ENCODE measurements at regions not wholly inside any gene's neighbourhood (a gene's known extent, or its start where the extent isn't known, plus 50 kb on each side); places are given as distances from the start of the nearest gene placed in this dataset.

DNA sequence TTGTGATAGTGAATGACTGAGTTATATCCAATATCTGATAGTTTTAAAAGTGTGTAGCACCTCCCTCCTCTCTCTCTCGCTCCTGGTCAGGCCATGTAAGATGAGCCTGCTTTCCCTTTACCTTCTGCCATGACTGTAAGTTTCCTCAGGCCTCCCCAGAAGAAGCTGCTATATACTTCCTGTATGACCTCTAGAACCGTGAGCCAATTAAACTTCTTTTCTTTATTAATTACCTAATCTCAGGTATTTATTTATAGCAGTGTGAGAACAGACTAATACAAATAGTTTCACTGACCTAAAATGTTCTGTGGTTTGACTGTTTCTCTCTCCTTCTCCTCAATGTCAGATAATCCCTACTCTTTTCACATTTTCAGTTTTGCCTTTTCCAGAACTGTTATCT is 321.3 kb upstream of the MBL2 start:
- intact Hi-C loops (cut with DNase I), result no loop called here
- ATAC-seq, result no peak
- DNase-seq, result no peak
- Histone ChIP-seq H3K9me3 (no peaks in the 10 kb centered on the region), H3K4me3 (no peak overlapping the region), H3K36me3 (replicated peaks in 1 of 2; ENCODE audit: insufficient read depth in 1 of 2, low read depth in 2 of 2) (no peaks in the 10 kb centered on the region), H3K27me3 (no peaks in the 10 kb centered on the region), H3K4me1 (no peaks in the 10 kb centered on the region), H3K27ac (no peak overlapping the region)
- WGBS, 2 donors, result 79 to 80% methylated on average over 2 of the region's 2 CpGs
- TF ChIP-seq, protein P1, sequence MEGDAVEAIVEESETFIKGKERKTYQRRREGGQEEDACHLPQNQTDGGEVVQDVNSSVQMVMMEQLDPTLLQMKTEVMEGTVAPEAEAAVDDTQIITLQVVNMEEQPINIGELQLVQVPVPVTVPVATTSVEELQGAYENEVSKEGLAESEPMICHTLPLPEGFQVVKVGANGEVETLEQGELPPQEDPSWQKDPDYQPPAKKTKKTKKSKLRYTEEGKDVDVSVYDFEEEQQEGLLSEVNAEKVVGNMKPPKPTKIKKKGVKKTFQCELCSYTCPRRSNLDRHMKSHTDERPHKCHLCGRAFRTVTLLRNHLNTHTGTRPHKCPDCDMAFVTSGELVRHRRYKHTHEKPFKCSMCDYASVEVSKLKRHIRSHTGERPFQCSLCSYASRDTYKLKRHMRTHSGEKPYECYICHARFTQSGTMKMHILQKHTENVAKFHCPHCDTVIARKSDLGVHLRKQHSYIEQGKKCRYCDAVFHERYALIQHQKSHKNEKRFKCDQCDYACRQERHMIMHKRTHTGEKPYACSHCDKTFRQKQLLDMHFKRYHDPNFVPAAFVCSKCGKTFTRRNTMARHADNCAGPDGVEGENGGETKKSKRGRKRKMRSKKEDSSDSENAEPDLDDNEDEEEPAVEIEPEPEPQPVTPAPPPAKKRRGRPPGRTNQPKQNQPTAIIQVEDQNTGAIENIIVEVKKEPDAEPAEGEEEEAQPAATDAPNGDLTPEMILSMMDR (IDR thresholded peaks at IDR 0.05), result no peak
- TF ChIP-seq POLR2A (IDR thresholded peaks at IDR 0.05), result no peak

DNA sequence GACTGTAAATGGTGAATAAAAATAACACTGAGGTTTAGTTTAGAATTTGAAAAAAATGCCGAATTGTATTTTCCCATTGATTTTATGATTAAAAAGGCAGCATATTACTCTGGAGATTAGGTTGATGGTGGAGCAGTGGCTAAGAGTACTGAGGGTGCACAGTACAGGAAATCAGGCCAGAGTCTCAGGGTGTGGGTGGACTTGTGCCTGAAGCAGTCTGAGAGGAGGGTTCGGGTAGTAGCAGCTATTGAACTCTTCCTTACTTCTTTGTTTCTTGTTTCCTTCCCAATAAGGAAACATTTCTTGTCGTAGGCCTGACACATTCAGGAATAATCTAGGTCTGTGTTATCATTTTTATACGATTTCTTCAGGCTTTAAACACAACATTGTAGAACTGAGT is 319.0 kb upstream of the MBL2 start:
- no peak for ATAC-seq
- Histone ChIP-seq H3K4me1 (no peaks in the 10 kb centered on the region), H3K27me3 (no peaks in the 10 kb centered on the region), H3K36me3 (replicated peaks in 1 of 2; ENCODE audit: insufficient read depth in 1 of 2, low read depth in 2 of 2) (no peaks in the 10 kb centered on the region), H3K4me3 (no peak overlapping the region), H3K9me3 (no peaks in the 10 kb centered on the region), H3K27ac (no peak overlapping the region)
- DNase-seq, result no peak
- intact Hi-C loops (cut with DNase I), result no loop called here
- 54 to 59% methylated on average over 4 of the region's 4 CpGs for WGBS, 2 donors
- no peak for TF ChIP-seq POLR2A (IDR thresholded peaks at IDR 0.05)
- TF ChIP-seq, protein P1 (IDR thresholded peaks at IDR 0.05), result no peak

DNA sequence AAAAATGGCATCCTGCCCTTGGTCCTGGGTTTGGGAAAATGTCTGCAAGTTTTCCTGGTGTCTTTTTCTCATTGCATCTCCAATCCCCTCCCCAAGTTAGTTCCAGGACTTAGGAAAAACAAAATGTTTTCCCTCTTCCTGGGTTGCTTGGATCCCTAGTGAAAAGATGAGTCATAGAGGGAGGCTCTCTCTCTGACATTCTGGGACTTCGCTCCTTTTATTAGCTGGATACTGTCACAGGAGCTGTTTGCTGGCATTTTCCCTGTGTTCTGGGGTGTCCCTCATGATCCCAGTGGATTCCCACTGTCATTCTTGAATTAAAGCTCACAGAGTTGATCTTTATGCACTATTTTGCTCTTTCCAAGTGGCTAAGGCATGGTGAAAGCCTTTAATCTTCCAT is 316.4 kb upstream of the MBL2 start:
- Histone ChIP-seq H3K4me1 (no peaks in the 10 kb centered on the region), H3K27me3 (no peaks in the 10 kb centered on the region), H3K4me3 (no peak overlapping the region), H3K9me3 (no peaks in the 10 kb centered on the region), H3K36me3 (replicated peaks in 1 of 2; ENCODE audit: insufficient read depth in 1 of 2, low read depth in 2 of 2) (no peaks in the 10 kb centered on the region), H3K27ac (no peak overlapping the region)
- WGBS, 2 donors, result 71 to 75% methylated on average over 1 of the region's 1 CpG
- no peak for DNase-seq
- no peak for ATAC-seq
- intact Hi-C loops (cut with DNase I), result no loop called here
- TF ChIP-seq, protein P1 (IDR thresholded peaks at IDR 0.05), result no peak
- no peak for TF ChIP-seq POLR2A (IDR thresholded peaks at IDR 0.05)

DNA sequence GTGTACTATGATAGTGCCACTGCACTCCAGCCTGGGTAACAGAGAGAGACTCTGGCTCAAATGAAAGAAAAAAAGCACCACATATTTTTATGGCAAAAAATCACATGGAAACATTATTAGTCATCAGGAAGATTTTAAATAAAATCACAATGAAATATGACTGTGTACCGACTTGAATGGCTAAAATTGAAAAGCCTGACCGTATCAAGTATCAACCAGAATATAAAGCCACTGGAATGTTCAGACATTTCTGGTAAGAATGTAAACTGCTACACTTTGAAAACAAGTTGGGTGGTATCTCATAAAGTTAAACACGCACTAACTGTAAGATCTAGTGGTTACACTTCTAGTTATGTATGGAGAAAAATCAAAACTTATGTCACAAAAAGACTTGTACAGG is 306.7 kb upstream of the MBL2 start:
- 84 to 88% methylated on average over 3 of the region's 3 CpGs for WGBS, 2 donors
- H3K27me3 ChIP-seq, result no peaks in the 10 kb centered on the region
- no peak for DNase-seq
- H3K4me1 ChIP-seq, result no peaks in the 10 kb centered on the region
- H3K4me3 ChIP-seq, result no peak overlapping the region
- no peak overlapping the region for H3K27ac ChIP-seq
- no peaks in the 10 kb centered on the region for H3K9me3 ChIP-seq
- intact Hi-C loops (cut with DNase I), result no loop called here
- TF ChIP-seq, protein P1 (IDR thresholded peaks at IDR 0.05), result no peak
- no peak for TF ChIP-seq POLR2A (IDR thresholded peaks at IDR 0.05)
- H3K36me3 ChIP-seq (replicated peaks in 1 of 2; ENCODE audit: insufficient read depth in 1 of 2, low read depth in 2 of 2), result no peaks in the 10 kb centered on the region
- no peak for ATAC-seq

DNA sequence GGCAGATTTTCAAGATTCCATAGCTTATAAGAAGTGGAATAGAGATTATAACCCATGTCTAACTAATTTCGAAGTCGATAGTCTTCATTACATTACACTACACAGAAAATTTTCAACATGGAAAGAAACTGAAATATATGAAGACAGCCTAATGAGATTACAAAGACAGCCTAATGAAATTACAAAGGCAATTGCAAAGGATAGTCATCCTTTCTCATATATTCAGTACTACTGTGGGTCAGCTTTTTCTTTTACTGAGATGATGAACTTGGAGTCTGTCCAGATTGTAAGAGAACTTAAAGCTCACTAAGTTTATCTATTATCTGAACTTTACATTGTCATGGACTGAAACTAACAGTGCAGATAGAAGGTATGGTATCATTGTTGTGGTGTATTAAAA is 304.4 kb upstream of the MBL2 start:
- no peaks in the 10 kb centered on the region for H3K9me3 ChIP-seq
- 81 to 88% methylated on average over 2 of the region's 2 CpGs for WGBS, 2 donors
- TF ChIP-seq, protein P1 (IDR thresholded peaks at IDR 0.05), result no peak
- no peak for TF ChIP-seq POLR2A (IDR thresholded peaks at IDR 0.05)
- H3K27me3 ChIP-seq, result no peaks in the 10 kb centered on the region
- no peaks in the 10 kb centered on the region for H3K36me3 ChIP-seq (replicated peaks in 1 of 2; ENCODE audit: insufficient read depth in 1 of 2, low read depth in 2 of 2)
- H3K27ac ChIP-seq, result no peak overlapping the region
- DNase-seq, result no peak
- H3K4me3 ChIP-seq, result no peak overlapping the region
- intact Hi-C loops (cut with DNase I), result no loop called here
- no peaks in the 10 kb centered on the region for H3K4me1 ChIP-seq
- no peak for ATAC-seq
